ENCODE measurements at regions not wholly inside any gene's neighbourhood (a gene's known extent, or its start where the extent isn't known, plus 50 kb on each side); places are given as distances from the start of the nearest gene placed in this dataset.

DNA sequence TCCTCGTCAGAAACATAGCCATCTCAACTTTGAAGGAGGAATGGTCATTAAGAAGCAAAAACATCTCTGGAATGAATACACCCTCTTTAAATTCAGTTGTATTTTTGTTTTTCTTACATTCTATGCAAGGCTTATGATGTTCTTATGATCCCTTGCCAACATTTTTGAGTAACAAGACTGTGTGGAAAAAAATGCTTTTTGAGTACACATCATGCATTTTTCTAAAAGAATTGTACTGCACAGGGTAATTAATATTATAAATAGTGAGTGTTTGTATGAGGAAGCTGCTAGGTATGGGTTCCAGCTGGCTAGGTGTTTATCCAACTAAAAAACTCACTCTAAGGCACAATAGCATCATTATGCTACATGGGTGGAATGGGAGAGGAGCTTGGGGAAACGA lies 59.0 kb upstream of the SPATS2L start:
- DNase-seq (ENCODE audit: low spot score), result no peak
- BruUV-seq (replicated peaks), result no TSS peak
- Histone ChIP-seq H3K79me2 (ENCODE audit: insufficient read depth, low read depth, low read length) (no peaks in the 10 kb centered on the region), H3K4me3 (ENCODE audit: low read depth, low read length, poor library complexity, severe bottlenecking) (no peak overlapping the region), H3K4me2 (ENCODE audit: low read length) (no peak overlapping the region), H2AFZ (ENCODE audit: low read length) (no peak overlapping the region), H4K20me1 (ENCODE audit: insufficient read depth, low read length) (no peaks in the 10 kb centered on the region), H3K36me3 (ENCODE audit: insufficient read depth, low read length) (no peaks in the 10 kb centered on the region), H3K9me2 (ENCODE audit: insufficient read depth, low read length) (no peaks in the 10 kb centered on the region), H3K9me3 (ENCODE audit: low read length) (no peaks in the 10 kb centered on the region), H3K4me1 (ENCODE audit: insufficient read depth, low read length, poor library complexity, severe bottlenecking) (no peaks in the 10 kb centered on the region), H3K27ac (ENCODE audit: low read depth, low read length, poor library complexity, severe bottlenecking) (no peak overlapping the region)
- intact Hi-C loops (cut with micrococcal nuclease; ENCODE audit: unreplicated experiment), result no loop called here
- TF ChIP-seq, protein P1, sequence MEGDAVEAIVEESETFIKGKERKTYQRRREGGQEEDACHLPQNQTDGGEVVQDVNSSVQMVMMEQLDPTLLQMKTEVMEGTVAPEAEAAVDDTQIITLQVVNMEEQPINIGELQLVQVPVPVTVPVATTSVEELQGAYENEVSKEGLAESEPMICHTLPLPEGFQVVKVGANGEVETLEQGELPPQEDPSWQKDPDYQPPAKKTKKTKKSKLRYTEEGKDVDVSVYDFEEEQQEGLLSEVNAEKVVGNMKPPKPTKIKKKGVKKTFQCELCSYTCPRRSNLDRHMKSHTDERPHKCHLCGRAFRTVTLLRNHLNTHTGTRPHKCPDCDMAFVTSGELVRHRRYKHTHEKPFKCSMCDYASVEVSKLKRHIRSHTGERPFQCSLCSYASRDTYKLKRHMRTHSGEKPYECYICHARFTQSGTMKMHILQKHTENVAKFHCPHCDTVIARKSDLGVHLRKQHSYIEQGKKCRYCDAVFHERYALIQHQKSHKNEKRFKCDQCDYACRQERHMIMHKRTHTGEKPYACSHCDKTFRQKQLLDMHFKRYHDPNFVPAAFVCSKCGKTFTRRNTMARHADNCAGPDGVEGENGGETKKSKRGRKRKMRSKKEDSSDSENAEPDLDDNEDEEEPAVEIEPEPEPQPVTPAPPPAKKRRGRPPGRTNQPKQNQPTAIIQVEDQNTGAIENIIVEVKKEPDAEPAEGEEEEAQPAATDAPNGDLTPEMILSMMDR (conservative IDR thresholded peaks at IDR 0.05; ENCODE audit: low read length), result no peak
- no peak for TF ChIP-seq EZH2phosphoT487 (IDR thresholded peaks at IDR 0.05; ENCODE audit: borderline replicate concordance, low read depth, low read length)
- ChIA-PET CTCF (ENCODE audit: unreplicated experiment) (interaction anchor here (0.6 to 1.0 kb wide), 2 partner anchors 239 to 771 kb away, joined by 3 read pairs; no protein-coding TSS in a partner anchor), POLR2A (interaction anchor here (0.6 kb wide), 1 partner anchor 13 kb away, joined by 3 read pairs; no protein-coding TSS in a partner anchor)

DNA sequence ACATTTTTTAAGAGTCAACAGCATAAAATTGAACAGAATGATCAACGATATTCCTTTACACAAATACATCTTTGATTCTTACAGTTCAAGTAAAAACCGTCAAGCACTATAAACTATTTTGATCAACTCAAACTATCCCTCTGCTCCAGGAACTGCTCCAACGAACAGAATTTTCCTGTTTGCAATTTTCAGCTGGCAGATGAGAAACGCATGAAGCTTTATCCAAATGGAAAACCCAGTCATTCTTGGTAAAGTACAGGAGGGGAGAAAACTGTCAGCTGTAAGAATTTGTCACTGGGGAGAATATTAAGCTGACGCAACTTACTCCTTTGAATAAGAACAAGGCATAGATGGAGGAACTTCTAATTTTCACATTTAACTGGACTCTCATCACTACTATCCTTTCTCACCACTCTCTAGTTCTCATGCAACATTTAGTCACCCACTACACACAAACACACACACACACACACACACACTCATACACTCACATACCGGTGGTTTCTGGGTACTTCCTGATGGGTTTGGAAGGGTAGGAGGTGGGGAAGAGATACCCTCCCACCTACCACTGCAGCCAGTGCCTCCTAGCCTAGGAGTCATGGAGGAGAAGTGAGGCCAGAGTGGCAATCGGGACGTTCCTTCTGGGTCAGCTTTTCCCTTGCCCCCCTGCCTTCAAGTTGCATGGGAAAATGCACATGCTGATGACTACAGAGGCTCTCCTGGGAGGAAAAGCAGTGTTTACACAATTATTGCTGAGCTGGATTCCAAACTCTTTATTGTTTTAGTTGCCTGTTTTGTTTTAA lies 54.0 kb upstream of the SPATS2L start:
- ChIA-PET CTCF (ENCODE audit: unreplicated experiment) (no interaction called here), POLR2A (interaction anchor here (0.6 to 0.9 kb wide), 2 partner anchors 9 to 245 kb away, joined by 3 read pairs; no protein-coding TSS in a partner anchor)
- Histone ChIP-seq H3K79me2 (ENCODE audit: insufficient read depth, low read depth, low read length) (no peaks in the 10 kb centered on the region), H3K9me2 (ENCODE audit: insufficient read depth, low read length) (no peaks in the 10 kb centered on the region), H3K4me3 (ENCODE audit: low read depth, low read length, poor library complexity, severe bottlenecking) (no peak overlapping the region), H3K4me1 (ENCODE audit: insufficient read depth, low read length, poor library complexity, severe bottlenecking) (no peaks in the 10 kb centered on the region), H3K36me3 (ENCODE audit: insufficient read depth, low read length) (no peaks in the 10 kb centered on the region), H2AFZ (ENCODE audit: low read length) (no peak overlapping the region), H3K4me2 (ENCODE audit: low read length) (no peak overlapping the region), H3K9me3 (ENCODE audit: low read length) (no peaks in the 10 kb centered on the region), H4K20me1 (ENCODE audit: insufficient read depth, low read length) (no peaks in the 10 kb centered on the region), H3K27ac (ENCODE audit: low read depth, low read length, poor library complexity, severe bottlenecking) (no peak overlapping the region)
- TF ChIP-seq EZH2phosphoT487 (IDR thresholded peaks at IDR 0.05; ENCODE audit: borderline replicate concordance, low read depth, low read length), result no peak
- TF ChIP-seq, protein P1 (conservative IDR thresholded peaks at IDR 0.05; ENCODE audit: low read length), result no peak
- intact Hi-C loops (cut with micrococcal nuclease; ENCODE audit: unreplicated experiment), result no loop called here
- no TSS peak for BruUV-seq (replicated peaks)
- DNase-seq (ENCODE audit: low spot score), result no peak

DNA sequence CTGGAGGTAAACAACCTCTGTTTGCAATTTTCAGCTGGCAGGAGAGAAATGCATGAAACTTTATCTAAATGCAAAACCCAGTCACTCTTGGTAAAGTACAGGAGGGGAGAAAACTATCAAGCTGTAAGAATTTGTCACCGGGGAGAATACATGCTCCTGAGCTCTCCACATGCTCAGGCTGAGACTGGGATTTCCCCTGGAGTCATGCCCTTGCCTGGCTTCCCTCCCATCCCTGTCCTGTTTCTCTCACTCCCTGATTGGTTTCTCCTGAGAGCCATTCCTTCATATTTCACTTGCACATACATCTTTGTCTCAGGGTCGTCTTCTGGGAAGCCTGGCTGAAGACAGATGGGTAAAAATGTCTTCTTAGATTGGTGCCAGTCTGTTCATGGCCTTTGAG lies 52.9 kb upstream of the SPATS2L start:
- H3K4me3 ChIP-seq (ENCODE audit: low read depth, low read length, poor library complexity, severe bottlenecking), result no peak overlapping the region
- no peaks in the 10 kb centered on the region for H3K4me1 ChIP-seq (ENCODE audit: insufficient read depth, low read length, poor library complexity, severe bottlenecking)
- no peak for DNase-seq (ENCODE audit: low spot score)
- no peaks in the 10 kb centered on the region for H3K36me3 ChIP-seq (ENCODE audit: insufficient read depth, low read length)
- BruUV-seq (replicated peaks), result no TSS peak
- intact Hi-C loops (cut with micrococcal nuclease; ENCODE audit: unreplicated experiment), result no loop called here
- CTCF ChIA-PET (ENCODE audit: unreplicated experiment), result no interaction called here
- no peak overlapping the region for H3K4me2 ChIP-seq (ENCODE audit: low read length)
- POLR2A ChIA-PET, result interaction anchor here (1.2 kb wide), 1 partner anchor 10 kb away, joined by 3 read pairs; no protein-coding TSS in a partner anchor
- no peak for TF ChIP-seq EZH2phosphoT487 (IDR thresholded peaks at IDR 0.05; ENCODE audit: borderline replicate concordance, low read depth, low read length)
- TF ChIP-seq, protein P1 (conservative IDR thresholded peaks at IDR 0.05; ENCODE audit: low read length), result no peak
- no peaks in the 10 kb centered on the region for H3K9me3 ChIP-seq (ENCODE audit: low read length)
- H2AFZ ChIP-seq (ENCODE audit: low read length), result no peak overlapping the region
- H4K20me1 ChIP-seq (ENCODE audit: insufficient read depth, low read length), result no peaks in the 10 kb centered on the region
- no peaks in the 10 kb centered on the region for H3K79me2 ChIP-seq (ENCODE audit: insufficient read depth, low read depth, low read length)
- H3K9me2 ChIP-seq (ENCODE audit: insufficient read depth, low read length), result no peaks in the 10 kb centered on the region
- H3K27ac ChIP-seq (ENCODE audit: low read depth, low read length, poor library complexity, severe bottlenecking), result no peak overlapping the region

Data from OCI-LY7 (cell line).